ENCODE measurements at regions not wholly inside any gene's neighbourhood (a gene's known extent, or its start where the extent isn't known, plus 50 kb on each side); places are given as distances from the start of the nearest gene placed in this dataset.

- DNase-seq, result no peak
Measured at GRCh38 chr16:48487287-48487686, 102.1 kb upstream of the SIAH1 start.

DNA sequence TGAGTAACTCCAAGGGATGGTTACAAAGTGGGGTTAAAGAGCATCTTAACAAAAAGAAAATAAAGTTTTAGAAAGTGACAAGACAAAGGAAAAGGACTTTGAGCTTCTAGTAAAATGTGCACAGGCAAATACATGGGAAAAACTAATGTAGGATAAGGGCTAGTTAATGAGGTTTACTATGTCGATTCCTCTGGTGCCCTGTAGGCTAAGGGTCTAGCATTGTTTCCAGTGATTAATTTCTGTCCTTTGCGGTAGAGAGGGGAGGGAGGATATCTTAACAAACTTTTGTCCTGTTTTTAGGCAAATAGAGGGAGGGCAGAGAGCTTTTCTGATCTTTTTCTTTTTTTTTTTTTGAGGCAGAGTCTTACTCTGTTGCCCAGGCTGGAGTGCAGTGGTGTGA, 96.6 kb upstream of the SIAH1 start:
- no peak for DNase-seq

DNA sequence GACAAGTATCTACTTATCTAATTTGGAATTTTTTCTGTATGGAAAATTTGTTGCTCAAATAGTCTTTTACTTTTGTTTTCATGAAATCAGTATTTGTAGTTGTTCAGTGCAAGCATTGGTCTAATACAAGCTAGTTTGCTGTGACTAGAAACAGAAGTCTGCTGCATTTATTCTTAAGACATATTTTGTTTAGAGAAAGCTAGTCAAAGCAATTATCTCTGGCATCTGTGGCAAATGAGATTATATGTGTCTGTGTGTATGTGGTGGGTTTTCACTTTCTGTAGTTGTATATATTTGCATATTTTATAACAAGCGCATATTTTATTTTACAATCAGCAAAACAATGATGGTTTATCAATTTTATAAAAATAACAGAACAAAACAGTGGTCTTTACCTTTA, 96.0 kb upstream of the SIAH1 start:
- DNase-seq, result no peak

GRCh38 chr16:48479955-48480354, 94.7 kb upstream of the SIAH1 start:
- DNase-seq, result no peak

DNA sequence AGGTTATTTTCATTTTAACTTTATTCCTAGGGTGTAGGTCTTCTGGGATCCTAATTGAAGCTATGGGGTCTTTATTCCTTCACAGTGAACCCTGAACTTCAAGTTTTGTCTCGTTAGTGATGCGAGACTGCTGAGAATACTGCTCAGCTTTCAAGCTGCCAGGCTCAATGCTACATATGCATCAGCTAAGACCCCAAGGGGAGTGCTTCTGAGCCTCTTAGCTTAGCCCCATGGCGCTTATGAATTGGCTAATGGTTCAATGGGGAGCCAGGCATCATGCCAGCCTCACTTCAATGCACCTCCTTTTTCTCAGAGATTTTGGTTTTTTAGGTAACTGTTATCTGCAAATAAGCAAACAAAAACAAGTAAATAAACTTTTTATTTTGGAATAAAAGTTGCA, 94.1 kb upstream of the SIAH1 start:
- DNase-seq, result no peak

GRCh38 chr16:48478393-48478792, 93.2 kb upstream of the SIAH1 start:
- no peak for DNase-seq

- DNase-seq, result no peak
Measured at GRCh38 chr16:48471435-48471834, 86.2 kb upstream of the SIAH1 start.

DNA sequence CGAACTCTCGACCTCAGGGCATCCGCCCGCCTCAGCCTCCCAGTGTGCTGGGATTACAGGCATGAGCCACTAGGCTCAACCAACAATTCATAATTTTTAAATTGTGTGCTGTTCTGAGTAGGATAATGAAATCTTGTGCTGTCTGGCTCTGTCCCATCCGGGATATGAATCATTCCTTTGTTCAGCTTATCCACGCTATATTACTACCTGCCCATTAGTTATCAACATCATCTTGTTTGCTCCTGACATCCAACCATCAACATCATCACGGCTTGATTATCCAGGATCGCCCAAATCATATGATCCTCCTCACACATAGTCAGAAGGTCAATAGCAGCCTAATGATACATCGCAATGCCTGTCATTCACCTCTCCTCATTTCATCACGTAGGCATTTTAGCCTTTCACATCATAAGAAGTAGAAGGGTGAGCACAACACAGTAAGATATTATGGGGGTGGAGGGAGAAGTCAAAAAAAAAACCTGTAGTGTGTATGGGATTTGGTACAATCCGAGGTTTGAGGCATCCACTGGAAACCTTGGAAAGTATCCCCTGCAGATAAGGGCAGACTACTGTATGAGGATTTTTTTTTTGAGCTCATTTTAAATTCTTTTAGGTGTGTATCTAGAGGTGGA, 77.0 kb upstream of the SIAH1 start:
- DNase-seq, result no peak

- no peak for DNase-seq
Measured at GRCh38 chr16:48459167-48459566, 74.0 kb upstream of the SIAH1 start.

- DNase-seq, result no peak
Measured at GRCh38 chr16:48454051-48454450, 68.8 kb upstream of the SIAH1 start.

GRCh38 chr16:48452991-48453760, 68.0 kb upstream of the SIAH1 start:
- no peak for DNase-seq

DNA sequence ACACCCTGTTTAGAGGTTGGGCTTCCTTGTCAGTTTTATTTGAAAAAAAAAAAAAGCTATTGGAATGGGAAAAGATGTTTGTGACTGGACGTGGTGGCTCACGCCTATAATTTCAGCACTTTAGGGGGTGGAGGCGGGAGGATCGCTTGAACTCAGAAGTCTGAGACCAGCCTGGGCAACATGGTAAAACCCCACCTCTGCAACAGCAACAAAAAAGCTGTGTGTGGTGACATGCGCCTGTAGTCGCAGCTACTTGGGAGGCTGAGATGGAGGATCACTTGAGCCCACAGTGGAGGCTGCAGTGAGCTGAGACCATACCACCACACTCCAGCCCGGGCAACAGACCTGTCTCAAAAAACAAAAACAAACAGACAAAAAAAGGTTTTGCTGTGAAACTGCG, 66.1 kb upstream of the SIAH1 start:
- no peak for DNase-seq

GRCh38 chr16:48450367-48450766, 65.2 kb upstream of the SIAH1 start:
- DNase-seq, result no peak

DNA sequence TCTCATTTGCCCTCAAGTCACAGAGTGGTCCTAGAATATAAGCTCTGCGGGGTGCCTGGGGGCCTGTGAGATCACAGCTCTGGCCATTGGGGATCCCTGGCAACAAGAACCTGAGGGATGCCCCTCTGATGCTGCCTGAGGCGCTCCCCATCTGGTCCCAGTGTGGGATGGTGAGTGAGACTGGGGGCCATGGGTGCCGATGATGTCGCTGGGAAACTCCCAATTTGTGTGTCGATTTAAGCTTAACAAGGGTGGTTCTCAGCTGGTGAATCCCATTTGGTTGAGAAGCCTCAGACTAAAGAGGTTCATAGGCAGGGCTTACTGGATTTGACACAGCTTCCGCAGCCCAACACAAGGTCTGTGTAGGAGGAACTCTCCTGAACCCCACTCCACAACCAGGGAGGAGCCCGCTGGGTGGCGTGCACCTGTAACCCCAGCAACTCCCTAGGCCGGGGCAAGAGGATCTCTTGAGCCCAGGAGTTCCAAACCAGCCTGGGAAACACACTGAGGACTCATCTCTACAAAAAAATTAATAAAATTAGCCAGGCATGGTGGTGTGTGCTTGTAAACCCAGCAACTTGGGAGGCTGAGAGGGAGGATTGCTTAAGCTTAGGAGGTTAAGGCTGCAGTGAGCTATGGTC, 63.7 kb upstream of the SIAH1 start:
- no peak for DNase-seq

DNA sequence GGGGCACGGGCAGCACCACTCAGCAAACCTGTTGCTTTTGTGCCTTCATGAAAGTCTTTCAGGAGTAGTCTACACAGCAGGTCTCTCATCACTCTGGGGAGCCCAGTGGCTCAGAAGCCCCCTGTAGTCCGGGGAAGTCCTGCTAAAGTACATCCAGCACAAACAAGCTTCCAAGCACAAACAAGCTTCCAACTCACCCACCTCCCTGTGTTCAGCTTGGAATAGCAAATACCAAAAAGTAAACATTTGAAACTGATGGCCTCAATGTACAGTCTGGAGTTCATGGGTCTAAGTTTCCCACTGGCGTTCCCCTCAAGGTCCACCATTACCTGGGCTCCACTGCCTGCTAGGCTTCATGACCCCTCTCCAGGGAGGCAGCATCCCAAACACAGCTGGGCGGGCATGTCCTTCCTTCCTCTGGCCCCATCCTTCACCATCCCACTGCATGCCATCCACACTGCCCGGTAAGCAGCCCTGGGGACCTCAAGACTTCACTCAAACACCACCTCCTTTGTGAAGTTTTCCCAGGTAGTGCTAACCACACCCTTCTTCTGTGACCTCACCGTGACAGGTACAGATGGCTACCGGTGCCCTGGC, 62.8 kb upstream of the SIAH1 start:
- no peak for DNase-seq

DNA sequence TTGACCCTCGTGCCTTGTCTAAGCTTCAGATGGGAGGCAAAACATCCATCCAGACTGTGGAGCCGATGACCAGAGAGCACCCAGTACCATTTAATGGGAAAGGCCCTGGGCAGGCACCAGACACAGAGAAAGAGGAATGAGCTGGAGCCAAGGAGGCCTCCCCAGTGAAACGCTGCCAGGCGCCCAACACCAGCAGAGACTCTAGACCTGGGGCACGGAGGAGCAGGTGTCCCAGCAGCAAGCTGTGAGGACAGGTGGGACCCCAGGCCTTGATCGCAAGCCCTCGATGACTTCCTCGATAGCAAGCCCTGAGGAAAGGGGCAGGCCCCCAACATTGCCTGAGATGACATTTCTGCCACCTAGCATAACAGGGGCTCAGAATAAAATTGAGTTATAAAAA, 62.2 kb upstream of the SIAH1 start:
- DNase-seq, result no peak

- no peak for DNase-seq
Measured at GRCh38 chr16:48446534-48446920, 61.3 kb upstream of the SIAH1 start.

GRCh38 chr16:48445782-48446533, 60.7 kb upstream of the SIAH1 start:
- DNase-seq, result no peak

DNA sequence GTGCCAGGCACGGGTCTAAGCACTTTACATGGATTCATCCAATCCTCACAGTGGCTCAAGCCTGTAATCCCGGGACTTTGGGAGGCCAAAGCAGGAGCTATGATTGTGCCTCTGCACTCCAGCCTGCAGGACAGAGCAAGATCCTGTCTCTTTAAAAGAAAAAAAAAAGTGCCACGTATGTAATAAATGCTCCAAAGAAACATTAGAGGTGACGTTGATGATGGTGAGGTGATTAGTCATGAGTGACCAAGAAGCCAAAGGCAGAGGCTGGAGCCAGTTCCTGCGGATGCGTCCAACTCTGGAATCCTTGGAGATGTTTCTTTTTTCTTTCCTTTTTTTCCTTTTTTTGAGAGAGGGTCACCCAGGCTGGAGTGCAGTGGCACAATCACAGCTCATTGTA, 59.4 kb upstream of the SIAH1 start:
- peak; percentile 8 to 14 for DNase-seq

GRCh38 chr16:48442379-48442778, 57.2 kb upstream of the SIAH1 start:
- no peak for DNase-seq

GRCh38 chr16:48441863-48442279, 56.7 kb upstream of the SIAH1 start:
- no peak for DNase-seq

GRCh38 chr16:48441106-48441505, 55.9 kb upstream of the SIAH1 start:
- no peak for DNase-seq

All from right lung (tissue), 2 donors.